ENCODE measurements at regions not wholly inside any gene's neighbourhood (a gene's known extent, or its start where the extent isn't known, plus 50 kb on each side); places are given as distances from the start of the nearest gene placed in this dataset.

- DNase-seq: no peak
- Histone ChIP-seq H3K79me2 (ENCODE audit: control insufficient read depth, insufficient read depth, low read length) (no peaks in the 10 kb centered on the region), H3K9ac (ENCODE audit: low read length) (no peak overlapping the region), H3K4me1 (ENCODE audit: control insufficient read depth in 2 of 2, insufficient read depth in 2 of 2, low read length in 2 of 2) (no peaks in the 10 kb centered on the region), H2AFZ (ENCODE audit: insufficient read depth, low read depth, low read length, poor library complexity, severe bottlenecking) (no peak overlapping the region), H3K4me3 (ENCODE audit: control extremely low read depth in 1 of 5, extremely low read depth in 1 of 5, insufficient read depth in 1 of 5, low read depth in 2 of 5, low read length in 4 of 5) (no peak overlapping the region), H4K20me1 (ENCODE audit: control insufficient read depth, insufficient read depth, low read length, poor library complexity, severe bottlenecking) (no peaks in the 10 kb centered on the region), H3K9me3 (ENCODE audit: control extremely low read depth in 1 of 3, control insufficient read depth in 2 of 3, insufficient read depth in 1 of 3, low read length in 2 of 3) (no peaks in the 10 kb centered on the region), H3K27me3 (replicated peaks in 1 of 4; ENCODE audit: control extremely low read depth in 1 of 4, control insufficient read depth in 3 of 4, insufficient read depth in 4 of 4, low read length in 3 of 4) (no peaks in the 10 kb centered on the region), H3K36me3 (replicated peaks in 1 of 2; ENCODE audit: control extremely low read depth in 1 of 2, control insufficient read depth in 1 of 2, extremely low read depth in 1 of 2, insufficient read depth in 2 of 2, low read length in 1 of 2) (no peaks in the 10 kb centered on the region), H3K27ac (ENCODE audit: low read length in 2 of 2) (no peak overlapping the region), H3K4me2 (replicated peaks; ENCODE audit: low read depth, low read length, poor library complexity, severe bottlenecking) (no peak overlapping the region)
- Mint-ChIP-seq H3K4me1 (no peaks in the 10 kb centered on the region), H3K27ac (no peak overlapping the region), H3K4me3 (no peak overlapping the region), H3K27me3 (no peaks in the 10 kb centered on the region), H3K9me3 (ENCODE audit: insufficient read depth) (no peaks in the 10 kb centered on the region)
- ChIA-PET POLR2A (no interaction called here), CTCF (no interaction called here)
- WGBS (ENCODE audit: insufficient coverage): no CpG with 5 or more reads among the region's 1 CpG
- TF ChIP-seq EZH2 (IDR thresholded peaks at IDR 0.05; ENCODE audit: borderline replicate concordance, insufficient read depth, low read depth, low read length, poor library complexity, severe bottlenecking) (no peak), CTCF (IDR thresholded peaks at IDR 0.05) (no peak)
- intact Hi-C loops (cut with micrococcal nuclease): no loop called here
- no peak for ATAC-seq (ENCODE audit: low read depth)
Measured at GRCh38 chr14:58733451-58734208, 95.9 kb downstream of the DACT1 start.

- H3K4me3 Mint-ChIP-seq: no peak overlapping the region
- no peak overlapping the region for H3K9ac ChIP-seq (ENCODE audit: low read length)
Measured at GRCh38 chr14:58735596-58735995, 97.8 kb downstream of the DACT1 start.

More at GRCh38 chr14:58735596-58735995, 97.8 kb downstream of the DACT1 start:
- H3K27me3 Mint-ChIP-seq: peaks cover 6% of the 10 kb centered on the region
- no peak overlapping the region for H2AFZ ChIP-seq (ENCODE audit: insufficient read depth, low read depth, low read length, poor library complexity, severe bottlenecking)
- ATAC-seq (ENCODE audit: low read depth) (no peak), DNase-seq (no peak)
- no peaks in the 10 kb centered on the region for H3K4me1 ChIP-seq (ENCODE audit: control insufficient read depth in 2 of 2, insufficient read depth in 2 of 2, low read length in 2 of 2)
- no peaks in the 10 kb centered on the region for H4K20me1 ChIP-seq (ENCODE audit: control insufficient read depth, insufficient read depth, low read length, poor library complexity, severe bottlenecking)
- no peaks in the 10 kb centered on the region for H3K36me3 ChIP-seq (replicated peaks in 1 of 2; ENCODE audit: control extremely low read depth in 1 of 2, control insufficient read depth in 1 of 2, extremely low read depth in 1 of 2, insufficient read depth in 2 of 2, low read length in 1 of 2)
- H3K27me3 ChIP-seq (replicated peaks in 1 of 4; ENCODE audit: control extremely low read depth in 1 of 4, control insufficient read depth in 3 of 4, insufficient read depth in 4 of 4, low read length in 3 of 4): no peaks in the 10 kb centered on the region
- H3K4me3 ChIP-seq (ENCODE audit: control extremely low read depth in 1 of 5, extremely low read depth in 1 of 5, insufficient read depth in 1 of 5, low read depth in 2 of 5, low read length in 4 of 5): no peak overlapping the region
- ChIA-PET POLR2A (no interaction called here), CTCF (no interaction called here)
- H3K4me2 ChIP-seq (replicated peaks; ENCODE audit: low read depth, low read length, poor library complexity, severe bottlenecking): no peak overlapping the region
- H3K9me3 ChIP-seq (ENCODE audit: control extremely low read depth in 1 of 3, control insufficient read depth in 2 of 3, insufficient read depth in 1 of 3, low read length in 2 of 3): no peaks in the 10 kb centered on the region
- no peak overlapping the region for H3K27ac Mint-ChIP-seq
- TF ChIP-seq EZH2 (IDR thresholded peaks at IDR 0.05; ENCODE audit: borderline replicate concordance, insufficient read depth, low read depth, low read length, poor library complexity, severe bottlenecking): no peak
- TF ChIP-seq CTCF (IDR thresholded peaks at IDR 0.05): no peak
- 100% methylated on average over 3 of the region's 4 CpGs for WGBS (ENCODE audit: insufficient coverage)
- H3K4me1 Mint-ChIP-seq: no peaks in the 10 kb centered on the region
- H3K79me2 ChIP-seq (ENCODE audit: control insufficient read depth, insufficient read depth, low read length): no peaks in the 10 kb centered on the region
- intact Hi-C loops (cut with micrococcal nuclease): no loop called here
- no peaks in the 10 kb centered on the region for H3K9me3 Mint-ChIP-seq (ENCODE audit: insufficient read depth)
- no peak overlapping the region for H3K27ac ChIP-seq (ENCODE audit: low read length in 2 of 2)

Data from B cell (primary cell).